Kidney (tissue), 13 donors: ENCODE measurements at regions not wholly inside any gene's neighbourhood (a gene's known extent, or its start where the extent isn't known, plus 50 kb on each side); places are given as distances from the start of the nearest gene placed in this dataset.

Experiments used
- DNase-seq, 5 donors: peaks; one replicate each; pipeline ENCODE4 v3.0.0-alpha.2; 2013 to 2020
- FAIRE-seq: peaks from 2 replicates; lab custom pipeline; 2012; peaks lifted over from hg19 to GRCh38; lab: Jason Lieb, UNC
- H3K27ac ChIP-seq, 2 donors: one replicate each; pipeline ENCODE4 v1.7.0; 2013; ENCODE audit warnings: low read depth in 2 of 2, low read length in 2 of 2, inconsistent platforms in 1 of 2
- H3K27me3 ChIP-seq: one replicate; pipeline ENCODE4 v1.7.1; 2013; ENCODE audit warnings: low read length, inconsistent platforms; ENCODE audit not compliant: control insufficient read depth, insufficient read depth
- H3K36me3 ChIP-seq, 3 donors: one replicate each; pipeline versions ENCODE4 v1.7.0 to v1.7.1; 2013; ENCODE audit warnings: low read length in 3 of 3, control low read depth in 1 of 3, inconsistent platforms in 1 of 3; ENCODE audit not compliant: insufficient read depth in 3 of 3, control insufficient read depth in 2 of 3
- H3K4me1 ChIP-seq, 3 donors: one replicate each; pipeline versions ENCODE4 v1.7.0 to v1.7.1; 2013; ENCODE audit warnings: low read length in 3 of 3, inconsistent platforms in 1 of 3, low read depth in 1 of 3; ENCODE audit not compliant: control insufficient read depth in 2 of 3, insufficient read depth in 2 of 3
- H3K4me3 ChIP-seq, 3 donors: one replicate each; pipeline versions ENCODE4 v1.7.0 to v1.8.1; 2013; ENCODE audit warnings: low read length in 3 of 3, control low read depth in 1 of 3, inconsistent platforms in 1 of 3
- H3K9ac ChIP-seq, 3 donors: one replicate each; pipeline versions ENCODE4 v1.7.0 to v1.7.1; 2013; ENCODE audit warnings: low read length in 3 of 3, control low read depth in 1 of 3, inconsistent platforms in 1 of 3
- H3K9me3 ChIP-seq, 3 donors: one replicate each; pipeline versions ENCODE4 v1.7.0 to v1.7.1; 2013; ENCODE audit warnings: low read length in 3 of 3, control low read depth in 1 of 3, inconsistent platforms in 1 of 3; ENCODE audit not compliant: control insufficient read depth in 2 of 3, insufficient read depth in 1 of 3
- CTCF ChIP-seq: IDR thresholded peaks from 3 replicates; pipeline ENCODE4 v1.5.1; 2012; ENCODE audit warnings: mild to moderate bottlenecking, moderate library complexity, borderline replicate concordance; ENCODE audit not compliant: insufficient read depth; ENCODE audit errors: extremely low read depth
- intact Hi-C: fragments of 100-400 bp; cut with DNase I; formaldehyde crosslinking; loops from one replicate; pipeline ENCODE4 v1.11.1; 2022
- donor health status: control.
- donor health status: control.
- donor health status: control.
- donor health status: control.
- donor health status: control.
- donor health status: DM: yes; HTN: yes; CAD: no.
- donor health status: Normal renal cell carcinoma (clear cell type).

- no peaks in the 10 kb centered on the region for H3K27me3 ChIP-seq
- H3K4me1 ChIP-seq = no peaks in the 10 kb centered on the region
- no peak for TF ChIP-seq CTCF
- no peak overlapping the region for H3K27ac ChIP-seq
- DNase-seq (peak in 2 of 5 donors; percentile 27 to 58), FAIRE-seq (no peak)
- no peaks in the 10 kb centered on the region for H3K9me3 ChIP-seq
- H3K9ac ChIP-seq = no peak overlapping the region
- no peak overlapping the region for H3K4me3 ChIP-seq
- no peaks in the 10 kb centered on the region for H3K36me3 ChIP-seq
- intact Hi-C loops = no loop called here
These were observed 448.3 kb upstream of the SLC14A2 start for GRCh38 chr18:45166836-45167551.

- intact Hi-C loops = no loop called here
- FAIRE-seq (no peak), DNase-seq (no peak)
- H3K9me3 ChIP-seq = no peaks in the 10 kb centered on the region
- no peak overlapping the region for H3K4me3 ChIP-seq
- H3K36me3 ChIP-seq = no peaks in the 10 kb centered on the region
- no peaks in the 10 kb centered on the region for H3K4me1 ChIP-seq
- no peak for TF ChIP-seq CTCF
- H3K27me3 ChIP-seq = no peaks in the 10 kb centered on the region
- no peak overlapping the region for H3K9ac ChIP-seq
- no peak overlapping the region for H3K27ac ChIP-seq
These were observed 447.5 kb upstream of the SLC14A2 start for GRCh38 chr18:45167631-45168280.

GRCh38 chr18:45168866-45169600, 446.2 kb upstream of the SLC14A2 start:
- H3K27me3 ChIP-seq = no peaks in the 10 kb centered on the region
- H3K27ac ChIP-seq = no peak overlapping the region
- no peaks in the 10 kb centered on the region for H3K9me3 ChIP-seq
- DNase-seq (no peak), FAIRE-seq (no peak)
- no peaks in the 10 kb centered on the region for H3K36me3 ChIP-seq
- no peak overlapping the region for H3K9ac ChIP-seq
- no peak for TF ChIP-seq CTCF
- no peak overlapping the region for H3K4me3 ChIP-seq
- intact Hi-C loops = no loop called here
- peaks cover 0 to 5% (median 0%) of the 10 kb centered on the region in 3 donors for H3K4me1 ChIP-seq
